ENCODE measurements at regions not wholly inside any gene's neighbourhood (a gene's known extent, or its start where the extent isn't known, plus 50 kb on each side); places are given as distances from the start of the nearest gene placed in this dataset.
A peak's percentile ranks its signal among the peaks of the same experiment; 100 is the strongest.

- Histone ChIP-seq H3K9me3 (no peaks in the 10 kb centered on the region), H3K4me3 (peak overlapping the region; percentile 6), H3K4me1 (no peaks in the 10 kb centered on the region), H3K36me3 (no peaks in the 10 kb centered on the region), H3K27ac (no peak overlapping the region), H3K27me3 (ENCODE audit: low read depth) (peaks cover 7% of the 10 kb centered on the region)
- ATAC-seq (peak; percentile 59 to 81), DNase-seq (no peak)
- TF ChIP-seq CTCF (IDR thresholded peaks at IDR 0.05): no peak
- intact Hi-C loops (cut with DNase I): no loop called here
Measured at GRCh38 chr18:78814766-78815165, 164.9 kb upstream of the SALL3 start.

- H3K36me3 ChIP-seq: no peaks in the 10 kb centered on the region
- H3K9me3 ChIP-seq: no peaks in the 10 kb centered on the region
- no peak for DNase-seq
- intact Hi-C loops (cut with DNase I): no loop called here
- H3K4me1 ChIP-seq: no peaks in the 10 kb centered on the region
- no peak overlapping the region for H3K4me3 ChIP-seq
- TF ChIP-seq CTCF (IDR thresholded peaks at IDR 0.05): no peak
- no peak overlapping the region for H3K27ac ChIP-seq
- ATAC-seq: no peak
- peaks cover 12% of the 10 kb centered on the region for H3K27me3 ChIP-seq (ENCODE audit: low read depth)
Measured at GRCh38 chr18:78816114-78816513, 163.5 kb upstream of the SALL3 start.

GRCh38 chr18:78816916-78817315 is 162.7 kb upstream of the SALL3 start:
- no peak for TF ChIP-seq CTCF (IDR thresholded peaks at IDR 0.05)
- intact Hi-C loops (cut with DNase I): no loop called here
- peaks cover 12% of the 10 kb centered on the region for H3K27me3 ChIP-seq (ENCODE audit: low read depth)
- DNase-seq (no peak), ATAC-seq (no peak)
- no peak overlapping the region for H3K27ac ChIP-seq
- H3K4me3 ChIP-seq: no peak overlapping the region
- H3K4me1 ChIP-seq: no peaks in the 10 kb centered on the region
- no peaks in the 10 kb centered on the region for H3K36me3 ChIP-seq
- no peaks in the 10 kb centered on the region for H3K9me3 ChIP-seq

- DNase-seq (no peak), ATAC-seq (no peak)
- H3K36me3 ChIP-seq: no peaks in the 10 kb centered on the region
- TF ChIP-seq CTCF (IDR thresholded peaks at IDR 0.05): no peak
- peaks cover 7% of the 10 kb centered on the region for H3K27me3 ChIP-seq (ENCODE audit: low read depth)
- intact Hi-C loops (cut with DNase I): no loop called here
- no peak overlapping the region for H3K4me3 ChIP-seq
- H3K4me1 ChIP-seq: no peaks in the 10 kb centered on the region
- H3K27ac ChIP-seq: no peak overlapping the region
- no peaks in the 10 kb centered on the region for H3K9me3 ChIP-seq
Measured at GRCh38 chr18:78818495-78818894, 161.1 kb upstream of the SALL3 start.

- Histone ChIP-seq H3K36me3 (no peaks in the 10 kb centered on the region), H3K9me3 (no peaks in the 10 kb centered on the region), H3K4me1 (no peaks in the 10 kb centered on the region), H3K27ac (no peak overlapping the region), H3K27me3 (ENCODE audit: low read depth) (peaks cover 11% of the 10 kb centered on the region), H3K4me3 (no peak overlapping the region)
- DNase-seq: no peak
- ATAC-seq: no peak
- TF ChIP-seq CTCF (IDR thresholded peaks at IDR 0.05): no peak
- intact Hi-C loops (cut with DNase I): no loop called here
Measured at GRCh38 chr18:78818961-78819360, 160.7 kb upstream of the SALL3 start.

All from lower lobe of right lung (tissue), 2 donors.